Ovary (tissue), 7 donors: ENCODE measurements at regions not wholly inside any gene's neighbourhood (a gene's known extent, or its start where the extent isn't known, plus 50 kb on each side); places are given as distances from the start of the nearest gene placed in this dataset.

ENCODE experiments used
- DNase-seq, 5 donors: peaks; one replicate each; pipeline ENCODE4 v3.0.0-alpha.2; 2019 to 2020
- H3K27ac ChIP-seq, 2 donors: fragments of 200-600 bp; one replicate each; pipeline versions ENCODE4 v1.5.1 to v1.8.0; 2019 to 2022
- H3K27me3 ChIP-seq: fragments of 200-600 bp; one replicate; pipeline ENCODE4 v1.8.0; 2022
- H3K36me3 ChIP-seq: fragments of 200-600 bp; sonication (generic); one replicate; pipeline ENCODE4 v1.5.1; 2019
- H3K4me1 ChIP-seq: one replicate; pipeline ENCODE4 v1.8.1; 2013; ENCODE audit warnings: mild to moderate bottlenecking, moderate library complexity; ENCODE audit not compliant: insufficient read depth
- H3K4me3 ChIP-seq: fragments of 200-600 bp; sonication (generic); one replicate; pipeline ENCODE4 v1.5.1; 2017
- H3K9me3 ChIP-seq, 2 donors: fragments of 200-600 bp in 1 of 2; sonication (generic) in 1 of 2; one replicate each; pipeline versions ENCODE4 v1.5.1 to v1.8.1; 2013 to 2019; ENCODE audit warnings: mild to moderate bottlenecking in 1 of 2, moderate library complexity in 1 of 2
- CTCF ChIP-seq, 3 donors: fragments of 450-650 bp in 2 of 3; fragments of 200-600 bp in 1 of 3; IDR thresholded peaks; one replicate each; pipeline versions ENCODE4 v1.5.1 to v1.8.0; 2016 to 2022; ENCODE audit warnings: antibody characterized with exemption in 3 of 3, mild to moderate bottlenecking in 1 of 3
- EP300 ChIP-seq: sonication (generic); formaldehyde crosslinking; IDR thresholded peaks from one replicate; pipeline ENCODE4 v1.6.1; 2017; ENCODE audit warnings: antibody characterized with exemption
- POLR2A ChIP-seq: fragments of 450-650 bp; IDR thresholded peaks from one replicate; pipeline ENCODE4 v1.6.1; 2017; ENCODE audit warnings: antibody characterized with exemption, mild to moderate bottlenecking, moderate library complexity
- WGBS, 3 donors: extraction: QIAGEN DNeasy Blood & Tissue Kit in 1 of 3; methylation state at CpG; one replicate each; pipeline versions ENCODE4 v1.1.5 to v1.1.7; 2013 to 2017; 5-methylcytosine and 5-hydroxymethylcytosine counted together
- intact Hi-C, 4 donors: fragments of 100-400 bp; cut with DNase I; formaldehyde crosslinking; loops; one replicate each; pipeline versions ENCODE4 v1.11.0 to v1.15.1; 2022 to 2023
- donor health status: DM: no; HTN: no; CAD: no; lungs with moderate emphysema.
- donor health status: DM: no; HTN: no; CAD: no.
- donor health status: Bipolar disorder and iron deficiency.
- donor health status: DM: no; HTN: no; CAD: no.
- donor health status: DM: yes; HTN: yes; CAD: no.

- no peak for DNase-seq
- Histone ChIP-seq H3K36me3 (no peaks in the 10 kb centered on the region), H3K4me1 (no peaks in the 10 kb centered on the region), H3K27ac (no peak overlapping the region), H3K4me3 (no peak overlapping the region), H3K9me3 (no peaks in the 10 kb centered on the region), H3K27me3 (no peaks in the 10 kb centered on the region)
- TF ChIP-seq POLR2A, result no peak
- no peak for TF ChIP-seq CTCF (IDR thresholded peaks at IDR 0.05)
- no peak for TF ChIP-seq EP300
- intact Hi-C loops, result no loop called here
- 80 to 87% (median 80%) methylated on average over 3 of the region's 3 CpGs for WGBS, 3 donors
These were observed 421.7 kb upstream of the ZNF462 start for GRCh38 chr9:106441283-106441682.

GRCh38 chr9:106443520-106443919 is 419.4 kb upstream of the ZNF462 start:
- Histone ChIP-seq H3K4me1 (no peaks in the 10 kb centered on the region), H3K27ac (no peak overlapping the region), H3K4me3 (no peak overlapping the region), H3K36me3 (no peaks in the 10 kb centered on the region), H3K9me3 (no peaks in the 10 kb centered on the region), H3K27me3 (no peaks in the 10 kb centered on the region)
- no peak for TF ChIP-seq CTCF (IDR thresholded peaks at IDR 0.05)
- TF ChIP-seq POLR2A, result no peak
- TF ChIP-seq EP300, result no peak
- WGBS, 3 donors, result 80 to 92% (median 85%) methylated on average over 1 of the region's 1 CpG
- intact Hi-C loops, result no loop called here
- DNase-seq, result no peak

- Histone ChIP-seq H3K36me3 (no peaks in the 10 kb centered on the region), H3K27ac (no peak overlapping the region), H3K4me1 (no peaks in the 10 kb centered on the region), H3K4me3 (no peak overlapping the region), H3K9me3 (no peaks in the 10 kb centered on the region), H3K27me3 (no peaks in the 10 kb centered on the region)
- WGBS, 3 donors, result 94 to 97% (median 95%) methylated on average over 5 of the region's 5 CpGs
- no peak for TF ChIP-seq EP300
- intact Hi-C loops, result no loop called here
- DNase-seq, result no peak
These were observed 417.9 kb upstream of the ZNF462 start for GRCh38 chr9:106445107-106445506.

GRCh38 chr9:106449336-106449927 is 413.5 kb upstream of the ZNF462 start:
- Histone ChIP-seq H3K9me3 (no peaks in the 10 kb centered on the region), H3K27me3 (no peaks in the 10 kb centered on the region), H3K36me3 (no peaks in the 10 kb centered on the region), H3K4me1 (no peaks in the 10 kb centered on the region), H3K27ac (no peak overlapping the region), H3K4me3 (no peak overlapping the region)
- no peak for TF ChIP-seq POLR2A
- no peak for TF ChIP-seq EP300
- no peak for TF ChIP-seq CTCF (IDR thresholded peaks at IDR 0.05)
- 30 to 68% (median 53%) methylated on average over 4 of the region's 4 CpGs for WGBS, 3 donors
- DNase-seq, result no peak
- intact Hi-C loops, result no loop called here

GRCh38 chr9:106450549-106450948 is 412.4 kb upstream of the ZNF462 start:
- TF ChIP-seq POLR2A (no peak), CTCF (IDR thresholded peaks at IDR 0.05) (no peak), EP300 (no peak)
- no peak overlapping the region for H3K27ac ChIP-seq
- intact Hi-C loops, result no loop called here
- no peak for DNase-seq
- no peak overlapping the region for H3K4me3 ChIP-seq
- H3K4me1 ChIP-seq, result no peaks in the 10 kb centered on the region
- no peaks in the 10 kb centered on the region for H3K9me3 ChIP-seq
- H3K27me3 ChIP-seq, result no peaks in the 10 kb centered on the region
- H3K36me3 ChIP-seq, result no peaks in the 10 kb centered on the region
